SK-N-SH treated with all-trans-retinoic acid at 6 μM for 48 hours (cell line): ENCODE measurements at regions not wholly inside any gene's neighbourhood (a gene's known extent, or its start where the extent isn't known, plus 50 kb on each side); places are given as distances from the start of the nearest gene placed in this dataset.

Experiments
- ARNTL ChIP-seq: fragments of 450-650 bp; formaldehyde crosslinking; IDR thresholded peaks from 2 replicates; pipeline ENCODE4 v1.5.0; 2020; ENCODE audit warnings: low read depth, mild to moderate bottlenecking, moderate library complexity, borderline replicate concordance
- RARB ChIP-seq: fragments of 250-450 bp; sonication (Bioruptor Pico); IDR thresholded peaks from 2 replicates; pipeline ENCODE4 v1.8.0; 2021; ENCODE audit warnings: mild to moderate bottlenecking, moderate library complexity
- SNAI2 ChIP-seq: fragments of 250-450 bp; sonication (Bioruptor Pico); IDR thresholded peaks from 2 replicates; pipeline ENCODE4 v1.5.0; 2020; ENCODE audit warnings: mild to moderate bottlenecking, moderate library complexity
- ZFP3 ChIP-seq: fragments of 250-450 bp; sonication (Bioruptor Pico); IDR thresholded peaks from 2 replicates; pipeline ENCODE4 v1.5.0; 2020; ENCODE audit warnings: mild to moderate bottlenecking, moderate library complexity
- TF ChIP-seq, protein P1 (sequence below): fragments of 250-450 bp; sonication (Bioruptor Pico); IDR thresholded peaks from 2 replicates; pipeline ENCODE4 v1.8.0; 2021; ENCODE audit warnings: low read depth, mild to moderate bottlenecking, moderate library complexity, borderline replicate concordance
- TF ChIP-seq, protein P2 (sequence below): fragments of 250-450 bp; sonication (Bioruptor Pico); IDR thresholded peaks from 2 replicates; pipeline ENCODE4 v1.8.0; 2020; ENCODE audit warnings: mild to moderate bottlenecking, moderate library complexity, borderline replicate concordance

DNA sequence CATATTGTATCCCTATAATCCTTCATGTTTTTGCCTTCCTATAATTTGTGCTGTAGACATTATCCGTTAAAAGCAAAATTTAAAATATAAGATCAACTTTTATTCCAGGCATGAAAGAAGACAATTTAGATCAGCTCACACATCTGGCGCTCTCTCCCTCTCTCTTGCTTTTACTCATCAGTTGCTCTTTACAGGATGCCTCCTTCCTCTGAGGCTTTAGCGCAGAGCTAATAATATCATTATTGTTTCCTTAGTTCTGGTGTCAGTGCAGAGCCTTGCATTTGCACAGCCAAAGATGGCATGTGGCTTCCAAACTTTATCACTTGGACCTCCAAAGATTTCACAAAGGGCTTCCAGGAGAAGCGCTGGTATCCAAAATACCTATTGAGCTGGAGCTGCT lies 295.1 kb downstream of the FGF9 start:
- TF ChIP-seq, protein P1, sequence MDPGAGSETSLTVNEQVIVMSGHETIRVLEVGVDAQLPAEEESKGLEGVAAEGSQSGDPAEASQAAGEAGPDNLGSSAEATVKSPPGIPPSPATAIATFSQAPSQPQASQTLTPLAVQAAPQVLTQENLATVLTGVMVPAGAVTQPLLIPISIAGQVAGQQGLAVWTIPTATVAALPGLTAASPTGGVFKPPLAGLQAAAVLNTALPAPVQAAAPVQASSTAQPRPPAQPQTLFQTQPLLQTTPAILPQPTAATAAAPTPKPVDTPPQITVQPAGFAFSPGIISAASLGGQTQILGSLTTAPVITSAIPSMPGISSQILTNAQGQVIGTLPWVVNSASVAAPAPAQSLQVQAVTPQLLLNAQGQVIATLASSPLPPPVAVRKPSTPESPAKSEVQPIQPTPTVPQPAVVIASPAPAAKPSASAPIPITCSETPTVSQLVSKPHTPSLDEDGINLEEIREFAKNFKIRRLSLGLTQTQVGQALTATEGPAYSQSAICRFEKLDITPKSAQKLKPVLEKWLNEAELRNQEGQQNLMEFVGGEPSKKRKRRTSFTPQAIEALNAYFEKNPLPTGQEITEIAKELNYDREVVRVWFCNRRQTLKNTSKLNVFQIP (CRISPR knock-in tag) = no peak
- no peak for TF ChIP-seq SNAI2
- no peak for TF ChIP-seq ARNTL (CRISPR knock-in tag)
- no peak for TF ChIP-seq RARB (CRISPR knock-in tag)
- TF ChIP-seq, protein P2, sequence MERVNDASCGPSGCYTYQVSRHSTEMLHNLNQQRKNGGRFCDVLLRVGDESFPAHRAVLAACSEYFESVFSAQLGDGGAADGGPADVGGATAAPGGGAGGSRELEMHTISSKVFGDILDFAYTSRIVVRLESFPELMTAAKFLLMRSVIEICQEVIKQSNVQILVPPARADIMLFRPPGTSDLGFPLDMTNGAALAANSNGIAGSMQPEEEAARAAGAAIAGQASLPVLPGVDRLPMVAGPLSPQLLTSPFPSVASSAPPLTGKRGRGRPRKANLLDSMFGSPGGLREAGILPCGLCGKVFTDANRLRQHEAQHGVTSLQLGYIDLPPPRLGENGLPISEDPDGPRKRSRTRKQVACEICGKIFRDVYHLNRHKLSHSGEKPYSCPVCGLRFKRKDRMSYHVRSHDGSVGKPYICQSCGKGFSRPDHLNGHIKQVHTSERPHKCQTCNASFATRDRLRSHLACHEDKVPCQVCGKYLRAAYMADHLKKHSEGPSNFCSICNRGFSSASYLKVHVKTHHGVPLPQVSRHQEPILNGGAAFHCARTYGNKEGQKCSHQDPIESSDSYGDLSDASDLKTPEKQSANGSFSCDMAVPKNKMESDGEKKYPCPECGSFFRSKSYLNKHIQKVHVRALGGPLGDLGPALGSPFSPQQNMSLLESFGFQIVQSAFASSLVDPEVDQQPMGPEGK (CRISPR knock-in tag) = no peak
- TF ChIP-seq ZFP3 (CRISPR knock-in tag) = no peak
